ENCODE measurements at regions not wholly inside any gene's neighbourhood (a gene's known extent, or its start where the extent isn't known, plus 50 kb on each side); places are given as distances from the start of the nearest gene placed in this dataset.

DNA sequence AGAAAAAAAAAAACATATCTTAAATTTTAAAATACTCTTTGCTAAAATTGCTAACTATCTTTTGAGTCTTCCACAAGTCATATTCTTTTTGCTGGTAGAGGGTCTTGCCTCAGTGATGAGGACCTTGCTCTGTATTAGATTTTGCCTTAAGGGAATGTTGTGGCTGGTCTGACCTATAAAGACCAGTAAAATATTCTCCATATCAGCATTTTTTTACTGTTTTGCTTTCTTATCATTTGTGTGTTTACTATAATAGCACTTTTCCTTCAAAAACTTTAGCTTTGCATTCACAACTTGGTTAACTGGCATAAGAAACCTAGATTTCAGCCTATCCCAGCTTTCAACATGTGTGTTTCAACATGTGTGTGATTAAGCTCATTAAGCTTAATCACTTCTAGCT lies 224.7 kb upstream of the CDH18 start:
- H3K27ac Mint-ChIP-seq (ENCODE audit: unreplicated experiment), result no peak overlapping the region
- Histone ChIP-seq H4K20me1 (ENCODE audit: insufficient read depth, low read length) (no peaks in the 10 kb centered on the region), H3K27ac (ENCODE audit: low read depth, low read length) (no peak overlapping the region), H3K79me2 (ENCODE audit: insufficient read depth, low read length) (no peaks in the 10 kb centered on the region), H3K9me3 (ENCODE audit: insufficient read depth, low read depth, low read length) (no peaks in the 10 kb centered on the region), H3K4me1 (ENCODE audit: insufficient read depth, low read length) (no peaks in the 10 kb centered on the region), H3K36me3 (ENCODE audit: insufficient read depth, low read length) (no peaks in the 10 kb centered on the region), H3K27me3 (ENCODE audit: insufficient read depth, low read length) (no peaks in the 10 kb centered on the region), H3K9ac (ENCODE audit: low read length) (no peak overlapping the region), H2AFZ (ENCODE audit: low read depth, low read length) (no peak overlapping the region), H3K4me3 (ENCODE audit: insufficient read depth, low read depth, low read length) (no peak overlapping the region), H3K4me2 (ENCODE audit: low read length) (no peak overlapping the region)
- no peak for FAIRE-seq
- no peak for TF ChIP-seq EZH2 (IDR thresholded peaks at IDR 0.05; ENCODE audit: insufficient read depth, low read length)
- TF ChIP-seq, protein P1, sequence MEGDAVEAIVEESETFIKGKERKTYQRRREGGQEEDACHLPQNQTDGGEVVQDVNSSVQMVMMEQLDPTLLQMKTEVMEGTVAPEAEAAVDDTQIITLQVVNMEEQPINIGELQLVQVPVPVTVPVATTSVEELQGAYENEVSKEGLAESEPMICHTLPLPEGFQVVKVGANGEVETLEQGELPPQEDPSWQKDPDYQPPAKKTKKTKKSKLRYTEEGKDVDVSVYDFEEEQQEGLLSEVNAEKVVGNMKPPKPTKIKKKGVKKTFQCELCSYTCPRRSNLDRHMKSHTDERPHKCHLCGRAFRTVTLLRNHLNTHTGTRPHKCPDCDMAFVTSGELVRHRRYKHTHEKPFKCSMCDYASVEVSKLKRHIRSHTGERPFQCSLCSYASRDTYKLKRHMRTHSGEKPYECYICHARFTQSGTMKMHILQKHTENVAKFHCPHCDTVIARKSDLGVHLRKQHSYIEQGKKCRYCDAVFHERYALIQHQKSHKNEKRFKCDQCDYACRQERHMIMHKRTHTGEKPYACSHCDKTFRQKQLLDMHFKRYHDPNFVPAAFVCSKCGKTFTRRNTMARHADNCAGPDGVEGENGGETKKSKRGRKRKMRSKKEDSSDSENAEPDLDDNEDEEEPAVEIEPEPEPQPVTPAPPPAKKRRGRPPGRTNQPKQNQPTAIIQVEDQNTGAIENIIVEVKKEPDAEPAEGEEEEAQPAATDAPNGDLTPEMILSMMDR (IDR thresholded peaks at IDR 0.05; ENCODE audit: insufficient read depth, low read depth, low read length), result no peak
- no peak overlapping the region for H3K4me3 Mint-ChIP-seq (ENCODE audit: unreplicated experiment)
- no peaks in the 10 kb centered on the region for H3K27me3 Mint-ChIP-seq (ENCODE audit: low read depth, unreplicated experiment)
- no peaks in the 10 kb centered on the region for H3K36me3 Mint-ChIP-seq (ENCODE audit: low read depth, unreplicated experiment)
- no peaks in the 10 kb centered on the region for H3K9me3 Mint-ChIP-seq (ENCODE audit: unreplicated experiment)
- no peak for DNase-seq (ENCODE audit: low read depth)
- H3K4me1 Mint-ChIP-seq (ENCODE audit: low read depth, unreplicated experiment), result no peaks in the 10 kb centered on the region

DNA sequence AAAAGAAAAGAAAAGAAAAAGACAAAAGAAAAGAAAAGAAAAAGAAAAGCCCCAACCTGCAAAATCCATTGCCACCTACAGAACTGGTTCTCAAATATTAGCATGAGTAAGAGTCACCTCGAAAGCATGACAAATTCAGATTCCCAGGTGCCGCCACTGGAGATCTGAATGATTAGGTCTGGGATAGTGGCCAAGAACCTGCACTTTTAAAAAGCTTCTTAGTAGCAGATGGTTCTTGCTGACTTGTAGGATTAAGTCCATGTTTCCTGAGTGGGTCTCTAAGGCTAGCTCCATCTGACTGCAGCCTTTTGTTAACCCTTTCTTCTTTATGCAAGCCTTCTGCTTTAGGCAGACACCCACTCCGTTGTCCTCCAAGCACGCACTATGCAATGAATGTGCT lies 178.5 kb upstream of the CDH18 start:
- Histone ChIP-seq H3K4me3 (ENCODE audit: insufficient read depth, low read depth, low read length) (no peak overlapping the region), H4K20me1 (ENCODE audit: insufficient read depth, low read length) (no peaks in the 10 kb centered on the region), H2AFZ (ENCODE audit: low read depth, low read length) (no peak overlapping the region), H3K79me2 (ENCODE audit: insufficient read depth, low read length) (no peaks in the 10 kb centered on the region), H3K9me3 (ENCODE audit: insufficient read depth, low read depth, low read length) (no peaks in the 10 kb centered on the region), H3K4me1 (ENCODE audit: insufficient read depth, low read length) (no peaks in the 10 kb centered on the region), H3K36me3 (ENCODE audit: insufficient read depth, low read length) (no peaks in the 10 kb centered on the region), H3K27ac (ENCODE audit: low read depth, low read length) (no peak overlapping the region), H3K9ac (ENCODE audit: low read length) (no peak overlapping the region), H3K4me2 (ENCODE audit: low read length) (no peak overlapping the region), H3K27me3 (ENCODE audit: insufficient read depth, low read length) (no peaks in the 10 kb centered on the region)
- no peaks in the 10 kb centered on the region for H3K9me3 Mint-ChIP-seq (ENCODE audit: unreplicated experiment)
- H3K4me1 Mint-ChIP-seq (ENCODE audit: low read depth, unreplicated experiment), result no peaks in the 10 kb centered on the region
- H3K27ac Mint-ChIP-seq (ENCODE audit: unreplicated experiment), result no peak overlapping the region
- no peak overlapping the region for H3K4me3 Mint-ChIP-seq (ENCODE audit: unreplicated experiment)
- no peaks in the 10 kb centered on the region for H3K36me3 Mint-ChIP-seq (ENCODE audit: low read depth, unreplicated experiment)
- TF ChIP-seq EZH2 (IDR thresholded peaks at IDR 0.05; ENCODE audit: insufficient read depth, low read length), result no peak
- TF ChIP-seq, protein P1 (IDR thresholded peaks at IDR 0.05; ENCODE audit: insufficient read depth, low read depth, low read length), result no peak
- no peaks in the 10 kb centered on the region for H3K27me3 Mint-ChIP-seq (ENCODE audit: low read depth, unreplicated experiment)
- FAIRE-seq (no peak), DNase-seq (ENCODE audit: low read depth) (peak; percentile 17)

DNA sequence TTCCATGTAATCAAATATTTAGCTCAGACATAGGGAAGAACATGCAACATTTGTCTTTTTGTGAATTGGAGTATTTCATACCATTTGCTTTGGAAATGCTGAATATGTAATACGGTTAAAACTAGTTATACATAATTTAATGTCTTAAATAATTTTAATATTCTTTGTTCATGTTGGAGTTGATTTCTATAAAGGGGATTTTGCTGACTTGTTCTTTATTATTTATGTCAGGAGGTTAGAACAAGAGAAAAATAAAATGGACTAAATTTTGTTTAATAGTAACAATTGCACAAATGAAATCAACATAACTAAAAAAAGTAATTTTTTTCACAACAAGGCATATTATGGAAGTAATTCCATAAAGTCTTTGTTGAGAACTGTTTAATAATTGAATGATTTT lies 170.0 kb upstream of the CDH18 start:
- Mint-ChIP-seq H3K4me1 (ENCODE audit: low read depth, unreplicated experiment) (no peaks in the 10 kb centered on the region), H3K9me3 (ENCODE audit: unreplicated experiment) (no peaks in the 10 kb centered on the region), H3K36me3 (ENCODE audit: low read depth, unreplicated experiment) (no peaks in the 10 kb centered on the region), H3K27me3 (ENCODE audit: low read depth, unreplicated experiment) (no peaks in the 10 kb centered on the region), H3K4me3 (ENCODE audit: unreplicated experiment) (no peak overlapping the region), H3K27ac (ENCODE audit: unreplicated experiment) (no peak overlapping the region)
- Histone ChIP-seq H2AFZ (ENCODE audit: low read depth, low read length) (no peak overlapping the region), H3K4me3 (ENCODE audit: insufficient read depth, low read depth, low read length) (no peak overlapping the region), H3K9ac (ENCODE audit: low read length) (no peak overlapping the region), H4K20me1 (ENCODE audit: insufficient read depth, low read length) (no peaks in the 10 kb centered on the region), H3K4me1 (ENCODE audit: insufficient read depth, low read length) (no peaks in the 10 kb centered on the region), H3K27me3 (ENCODE audit: insufficient read depth, low read length) (no peaks in the 10 kb centered on the region), H3K36me3 (ENCODE audit: insufficient read depth, low read length) (no peaks in the 10 kb centered on the region), H3K4me2 (ENCODE audit: low read length) (no peak overlapping the region), H3K9me3 (ENCODE audit: insufficient read depth, low read depth, low read length) (no peaks in the 10 kb centered on the region), H3K27ac (ENCODE audit: low read depth, low read length) (no peak overlapping the region), H3K79me2 (ENCODE audit: insufficient read depth, low read length) (no peaks in the 10 kb centered on the region)
- TF ChIP-seq EZH2 (IDR thresholded peaks at IDR 0.05; ENCODE audit: insufficient read depth, low read length), result no peak
- TF ChIP-seq, protein P1 (IDR thresholded peaks at IDR 0.05; ENCODE audit: insufficient read depth, low read depth, low read length), result no peak
- DNase-seq (ENCODE audit: low read depth), result no peak
- FAIRE-seq, result no peak
